ENCODE measurements at regions not wholly inside any gene's neighbourhood (a gene's known extent, or its start where the extent isn't known, plus 50 kb on each side); places are given as distances from the start of the nearest gene placed in this dataset.

- no peak for ATAC-seq
- Histone ChIP-seq H3K4me1 (ENCODE audit: control insufficient read depth in 1 of 2, insufficient read depth in 2 of 2, low read length in 2 of 2) (no peaks in the 10 kb centered on the region), H3K36me3 (ENCODE audit: control insufficient read depth in 1 of 2, insufficient read depth in 2 of 2, low read length in 2 of 2) (no peaks in the 10 kb centered on the region), H4K20me1 (ENCODE audit: insufficient read depth) (no peaks in the 10 kb centered on the region), H3K9me3 (ENCODE audit: control insufficient read depth in 1 of 2, insufficient read depth in 1 of 2, low read depth in 1 of 2, low read length in 2 of 2) (no peaks in the 10 kb centered on the region), H3K27me3 (ENCODE audit: insufficient read depth, low read length) (no peaks in the 10 kb centered on the region), H3K79me2 (ENCODE audit: insufficient read depth, low read length) (no peaks in the 10 kb centered on the region), H3K9me2 (ENCODE audit: insufficient read depth) (no peaks in the 10 kb centered on the region), H2AFZ (ENCODE audit: low read depth, low read length, poor library complexity, severe bottlenecking) (no peak overlapping the region), H3K9ac (ENCODE audit: low read length) (no peak overlapping the region), H3K4me3 (replicated peaks in 1 of 2; ENCODE audit: low read depth in 1 of 2, low read length in 2 of 2) (no peak overlapping the region), H3K4me2 (ENCODE audit: low read length) (no peak overlapping the region), H3K27ac (ENCODE audit: low read depth, low read length) (no peak overlapping the region)
- DNase-seq (ENCODE audit: low read depth, low spot score): no peak
- POLR2A ChIA-PET: no interaction called here
- TF ChIP-seq EZH2phosphoT487 (IDR thresholded peaks at IDR 0.05; ENCODE audit: borderline replicate concordance) (no peak), ELF1 (IDR thresholded peaks at IDR 0.05; ENCODE audit: borderline replicate concordance, low read depth) (no peak)
- RAD21 ChIA-PET (ENCODE audit: low non-redundant PET in 1 of 2, low total read pairs in 2 of 2, uncharacterized antibody in 2 of 2, unreplicated experiment in 2 of 2): no interaction called here
- intact Hi-C loops (cut with micrococcal nuclease): no loop called here
- CTCF ChIA-PET: no interaction called here
- BruUV-seq (replicated peaks): no TSS peak
Observed at GRCh38 chr2:12257476-12257875, 459.3 kb upstream of the TRIB2 start.

GRCh38 chr2:12259493-12259892, 457.2 kb upstream of the TRIB2 start:
- H2AFZ ChIP-seq (ENCODE audit: low read depth, low read length, poor library complexity, severe bottlenecking): no peak overlapping the region
- no peak for DNase-seq (ENCODE audit: low read depth, low spot score)
- no peak for ATAC-seq
- POLR2A ChIA-PET: no interaction called here
- H3K9me2 ChIP-seq (ENCODE audit: insufficient read depth): no peaks in the 10 kb centered on the region
- H3K9ac ChIP-seq (ENCODE audit: low read length): no peak overlapping the region
- TF ChIP-seq YY1 (IDR thresholded peaks at IDR 0.05; ENCODE audit: extremely low read depth, insufficient replicate concordance, low read depth, low read length) (no peak), EZH2phosphoT487 (IDR thresholded peaks at IDR 0.05; ENCODE audit: borderline replicate concordance) (no peak), ZNF274 (IDR thresholded peaks at IDR 0.05; ENCODE audit: low read depth, low read length) (no peak), SP1 (IDR thresholded peaks at IDR 0.05; ENCODE audit: low read depth) (no peak), EZH2 (IDR thresholded peaks at IDR 0.05) (no peak), SRF (IDR thresholded peaks at IDR 0.05; ENCODE audit: low read depth) (no peak), JUND (IDR thresholded peaks at IDR 0.05) (no peak), ELF1 (IDR thresholded peaks at IDR 0.05; ENCODE audit: borderline replicate concordance, low read depth) (no peak), POLR2AphosphoS5 (IDR thresholded peaks at IDR 0.05; ENCODE audit: low read depth, low read length) (no peak)
- H3K4me1 ChIP-seq (ENCODE audit: control insufficient read depth in 1 of 2, insufficient read depth in 2 of 2, low read length in 2 of 2): no peaks in the 10 kb centered on the region
- no peak overlapping the region for H3K27ac ChIP-seq (ENCODE audit: low read depth, low read length)
- H4K20me1 ChIP-seq (ENCODE audit: insufficient read depth): no peaks in the 10 kb centered on the region
- BruUV-seq (replicated peaks): no TSS peak
- CTCF ChIA-PET: no interaction called here
- no peaks in the 10 kb centered on the region for H3K9me3 ChIP-seq (ENCODE audit: control insufficient read depth in 1 of 2, insufficient read depth in 1 of 2, low read depth in 1 of 2, low read length in 2 of 2)
- intact Hi-C loops (cut with micrococcal nuclease): no loop called here
- H3K4me2 ChIP-seq (ENCODE audit: low read length): no peak overlapping the region
- no peak overlapping the region for H3K4me3 ChIP-seq (replicated peaks in 1 of 2; ENCODE audit: low read depth in 1 of 2, low read length in 2 of 2)
- no peaks in the 10 kb centered on the region for H3K27me3 ChIP-seq (ENCODE audit: insufficient read depth, low read length)
- H3K79me2 ChIP-seq (ENCODE audit: insufficient read depth, low read length): no peaks in the 10 kb centered on the region
- H3K36me3 ChIP-seq (ENCODE audit: control insufficient read depth in 1 of 2, insufficient read depth in 2 of 2, low read length in 2 of 2): no peaks in the 10 kb centered on the region
- RAD21 ChIA-PET (ENCODE audit: low non-redundant PET in 1 of 2, low total read pairs in 2 of 2, uncharacterized antibody in 2 of 2, unreplicated experiment in 2 of 2): no interaction called here
